ENCODE measurements at regions not wholly inside any gene's neighbourhood (a gene's known extent, or its start where the extent isn't known, plus 50 kb on each side); places are given as distances from the start of the nearest gene placed in this dataset.
"Not testable (repeated sequence)": the region's sequence is repeated elsewhere in the genome, so short reads cannot be mapped to it uniquely, and the experiment has no call there.

- no peak for DNase-seq (ENCODE audit: extremely low spot score)
- ChIA-PET POLR2A (no interaction called here), CTCF (no interaction called here)
- TF ChIP-seq SP1 (IDR thresholded peaks at IDR 0.05) (no peak), ELF4 (IDR thresholded peaks at IDR 0.05) (no peak), FOXA1 (IDR thresholded peaks at IDR 0.05) (no peak), PKNOX1 (IDR thresholded peaks at IDR 0.05) (no peak), HDGF (IDR thresholded peaks at IDR 0.05; ENCODE audit: borderline replicate concordance) (no peak), SUZ12 (IDR thresholded peaks at IDR 0.05) (no peak), FOXK2 (IDR thresholded peaks at IDR 0.05) (no peak), ZNF384 (IDR thresholded peaks at IDR 0.05) (no peak), NFRKB (IDR thresholded peaks at IDR 0.05) (no peak), FOXM1 (IDR thresholded peaks at IDR 0.05; ENCODE audit: borderline replicate concordance) (no peak), ARNT (IDR thresholded peaks at IDR 0.05) (no peak), LEF1 (IDR thresholded peaks at IDR 0.05; ENCODE audit: borderline replicate concordance) (no peak), L3MBTL2 (conservative IDR thresholded peaks at IDR 0.05) (no peak), CTBP1 (IDR thresholded peaks at IDR 0.05; ENCODE audit: borderline replicate concordance) (no peak)
These were observed 1025.0 kb upstream of the CDH10 start for GRCh38 chr5:25669645-25670401.

- ChIA-PET CTCF (no interaction called here), POLR2A (no interaction called here)
- DNase-seq (ENCODE audit: extremely low spot score): no peak
- TF ChIP-seq FOXM1 (IDR thresholded peaks at IDR 0.05; ENCODE audit: borderline replicate concordance) (no peak), L3MBTL2 (conservative IDR thresholded peaks at IDR 0.05) (no peak), SP1 (IDR thresholded peaks at IDR 0.05) (no peak), ARNT (IDR thresholded peaks at IDR 0.05) (no peak), HDGF (IDR thresholded peaks at IDR 0.05; ENCODE audit: borderline replicate concordance) (no peak), ELF4 (IDR thresholded peaks at IDR 0.05) (no peak), BHLHE40 (IDR thresholded peaks at IDR 0.05; ENCODE audit: borderline replicate concordance) (no peak), CTBP1 (IDR thresholded peaks at IDR 0.05; ENCODE audit: borderline replicate concordance) (no peak), SUZ12 (IDR thresholded peaks at IDR 0.05) (no peak), FOXK2 (IDR thresholded peaks at IDR 0.05) (no peak), LEF1 (IDR thresholded peaks at IDR 0.05; ENCODE audit: borderline replicate concordance) (no peak)
These were observed 1017.8 kb upstream of the CDH10 start for GRCh38 chr5:25662610-25663009.

- POLR2A ChIA-PET; DNase-seq (ENCODE audit: extremely low spot score); CTCF ChIA-PET: not testable (repeated sequence)
These were observed 1005.5 kb upstream of the CDH10 start for GRCh38 chr5:25650316-25650715.

GRCh38 chr5:25649628-25650265 lies 1005.0 kb upstream of the CDH10 start:
- POLR2A ChIA-PET: no interaction called here
- CTCF ChIA-PET: no interaction called here
- DNase-seq (ENCODE audit: extremely low spot score): no peak

GRCh38 chr5:25646421-25647341 lies 1001.9 kb upstream of the CDH10 start:
- no peak for DNase-seq (ENCODE audit: extremely low spot score)
- POLR2A ChIA-PET: no interaction called here
- TF ChIP-seq HDGF (IDR thresholded peaks at IDR 0.05; ENCODE audit: borderline replicate concordance) (no peak), SUZ12 (IDR thresholded peaks at IDR 0.05) (no peak), BHLHE40 (IDR thresholded peaks at IDR 0.05; ENCODE audit: borderline replicate concordance) (no peak), ELF4 (IDR thresholded peaks at IDR 0.05) (no peak), FOXM1 (IDR thresholded peaks at IDR 0.05; ENCODE audit: borderline replicate concordance) (no peak), ZNF384 (IDR thresholded peaks at IDR 0.05) (no peak), PKNOX1 (IDR thresholded peaks at IDR 0.05) (no peak), SP1 (IDR thresholded peaks at IDR 0.05) (no peak), CTBP1 (IDR thresholded peaks at IDR 0.05; ENCODE audit: borderline replicate concordance) (no peak), FOXK2 (IDR thresholded peaks at IDR 0.05) (no peak), ARNT (IDR thresholded peaks at IDR 0.05) (no peak), LEF1 (IDR thresholded peaks at IDR 0.05; ENCODE audit: borderline replicate concordance) (no peak)
- CTCF ChIA-PET: no interaction called here

More at GRCh38 chr5:25649628-25650265, 1005.0 kb upstream of the CDH10 start:
- TF ChIP-seq FOXK2 (IDR thresholded peaks at IDR 0.05) (no peak), CTBP1 (IDR thresholded peaks at IDR 0.05; ENCODE audit: borderline replicate concordance) (no peak), L3MBTL2 (conservative IDR thresholded peaks at IDR 0.05) (no peak), HDGF (IDR thresholded peaks at IDR 0.05; ENCODE audit: borderline replicate concordance) (no peak), BHLHE40 (IDR thresholded peaks at IDR 0.05; ENCODE audit: borderline replicate concordance) (no peak), LEF1 (IDR thresholded peaks at IDR 0.05; ENCODE audit: borderline replicate concordance) (no peak), ZNF384 (IDR thresholded peaks at IDR 0.05) (no peak), SP1 (IDR thresholded peaks at IDR 0.05) (no peak), TARDBP (IDR thresholded peaks at IDR 0.05) (no peak), PKNOX1 (IDR thresholded peaks at IDR 0.05) (no peak), SUZ12 (IDR thresholded peaks at IDR 0.05) (no peak)
